Psoas muscle (tissue), 7 donors: ENCODE measurements at regions not wholly inside any gene's neighbourhood (a gene's known extent, or its start where the extent isn't known, plus 50 kb on each side); places are given as distances from the start of the nearest gene placed in this dataset.

Experiments used
- ATAC-seq, 4 donors: fragments of 200-7000 bp; cut with Tn5 transposase; one replicate each; pipeline ENCODE4 v1.9.1; 2020; ENCODE audit warnings: moderate library complexity in 3 of 4, mild to moderate bottlenecking in 2 of 4
- DNase-seq, 2 donors: peaks; one replicate each; pipeline ENCODE4 v3.0.0-alpha.2; 2020
- H3K27ac ChIP-seq: fragments of 200-600 bp; one replicate; pipeline ENCODE4 v1.8.0; 2022
- H3K27me3 ChIP-seq, 3 donors: fragments of 200-600 bp in 1 of 3; one replicate each; pipeline versions ENCODE4 v1.6.1 to v1.8.0; 2013 to 2022; ENCODE audit warnings: low read length in 2 of 3, mild to moderate bottlenecking in 2 of 3, moderate library complexity in 1 of 3; ENCODE audit not compliant: insufficient read depth in 3 of 3
- H3K36me3 ChIP-seq, 2 donors: fragments of 200-600 bp in 1 of 2; one replicate each; pipeline versions ENCODE4 v1.6.1 to v1.8.0; 2013 to 2022; ENCODE audit warnings: low read depth in 1 of 2, mild to moderate bottlenecking in 1 of 2, moderate library complexity in 1 of 2; ENCODE audit not compliant: insufficient read depth in 1 of 2
- H3K4me1 ChIP-seq: fragments of 200-600 bp; one replicate; pipeline ENCODE4 v1.8.0; 2022
- H3K4me3 ChIP-seq: fragments of 200-600 bp; one replicate; pipeline ENCODE4 v1.8.0; 2022; ENCODE audit warnings: mild to moderate bottlenecking
- H3K9me3 ChIP-seq: fragments of 200-600 bp; one replicate; pipeline ENCODE4 v1.8.0; 2022
- WGBS, 3 donors: extraction: QIAGEN DNeasy Blood & Tissue Kit; methylation state at CpG; one replicate each; pipeline versions ENCODE4 v1.1.6 to v1.1.7; 2013; 5-methylcytosine and 5-hydroxymethylcytosine counted together
- intact Hi-C, 2 donors: fragments of 100-400 bp; cut with DNase I; formaldehyde crosslinking; loops; one replicate each; pipeline versions ENCODE4 v1.11.0 to v1.14.2; 2022
- TF ChIP-seq, protein P1 (sequence below): fragments of 200-600 bp; IDR thresholded peaks from one replicate; pipeline ENCODE4 v1.8.0; 2022; ENCODE audit warnings: antibody characterized with exemption
- donor health status: healthy with polysubstance abuse.
- donor health status: DM: no; HTN: no; CAD: no; lungs with moderate emphysema.
- donor health status: Bipolar disorder and iron deficiency.
- donor health status: healthy.
- donor health status: DM: yes; HTN: yes; CAD: no.
- donor health status: DM: no; HTN: no; CAD: no.
- donor health status: DM: yes; HTN: yes; CAD: no.

DNA sequence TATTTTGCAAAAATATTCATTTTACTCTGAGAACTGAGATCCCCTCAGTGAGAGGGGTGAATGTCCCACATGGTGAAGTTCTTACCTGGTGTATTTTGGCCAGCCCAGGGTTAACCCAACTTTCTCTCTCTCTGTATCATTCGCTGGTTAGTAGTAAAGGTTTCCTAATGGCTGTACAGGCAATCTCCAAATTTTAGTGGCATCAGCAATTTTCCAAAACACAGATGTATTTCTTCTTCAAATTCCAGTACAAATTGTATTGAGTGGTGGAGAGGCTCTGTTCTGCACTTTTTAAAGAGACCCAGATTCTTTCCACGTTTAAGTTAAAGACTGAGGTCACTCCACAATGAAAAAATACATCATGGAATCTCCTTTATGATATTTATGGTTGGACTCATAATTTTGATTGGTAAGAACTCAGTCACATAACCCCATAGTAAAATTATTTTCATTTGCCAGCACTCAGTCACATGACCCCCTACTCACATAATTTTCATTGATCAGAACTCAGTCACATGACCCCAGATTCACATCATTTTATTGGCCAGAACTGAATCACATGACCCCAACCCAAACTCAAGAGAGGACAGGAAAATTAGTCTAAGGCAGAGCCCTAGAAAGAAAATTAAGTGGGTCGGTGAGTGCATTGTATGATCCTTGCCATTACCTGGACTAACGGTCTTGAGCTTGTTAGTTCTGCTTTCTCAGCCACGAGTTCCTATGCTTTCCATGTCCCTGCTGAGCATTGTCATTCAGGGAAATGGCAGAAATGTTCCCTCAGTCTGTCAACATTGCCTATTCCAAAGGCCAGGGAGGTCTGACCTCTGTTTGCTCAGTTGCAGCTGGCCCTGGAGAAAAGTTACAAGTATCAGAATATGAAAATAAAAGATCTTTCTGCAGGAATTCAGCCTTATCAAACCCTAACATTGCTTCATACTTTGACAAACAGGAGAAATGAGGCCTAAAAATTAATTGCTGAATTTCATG is 1536.2 kb downstream of the AACS start:
- H3K9me3 ChIP-seq, result no peaks in the 10 kb centered on the region
- WGBS, 3 donors, result 58 to 67% (median 67%) methylated on average over 5 of the region's 5 CpGs
- TF ChIP-seq, protein P1, sequence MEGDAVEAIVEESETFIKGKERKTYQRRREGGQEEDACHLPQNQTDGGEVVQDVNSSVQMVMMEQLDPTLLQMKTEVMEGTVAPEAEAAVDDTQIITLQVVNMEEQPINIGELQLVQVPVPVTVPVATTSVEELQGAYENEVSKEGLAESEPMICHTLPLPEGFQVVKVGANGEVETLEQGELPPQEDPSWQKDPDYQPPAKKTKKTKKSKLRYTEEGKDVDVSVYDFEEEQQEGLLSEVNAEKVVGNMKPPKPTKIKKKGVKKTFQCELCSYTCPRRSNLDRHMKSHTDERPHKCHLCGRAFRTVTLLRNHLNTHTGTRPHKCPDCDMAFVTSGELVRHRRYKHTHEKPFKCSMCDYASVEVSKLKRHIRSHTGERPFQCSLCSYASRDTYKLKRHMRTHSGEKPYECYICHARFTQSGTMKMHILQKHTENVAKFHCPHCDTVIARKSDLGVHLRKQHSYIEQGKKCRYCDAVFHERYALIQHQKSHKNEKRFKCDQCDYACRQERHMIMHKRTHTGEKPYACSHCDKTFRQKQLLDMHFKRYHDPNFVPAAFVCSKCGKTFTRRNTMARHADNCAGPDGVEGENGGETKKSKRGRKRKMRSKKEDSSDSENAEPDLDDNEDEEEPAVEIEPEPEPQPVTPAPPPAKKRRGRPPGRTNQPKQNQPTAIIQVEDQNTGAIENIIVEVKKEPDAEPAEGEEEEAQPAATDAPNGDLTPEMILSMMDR, result no peak

DNA sequence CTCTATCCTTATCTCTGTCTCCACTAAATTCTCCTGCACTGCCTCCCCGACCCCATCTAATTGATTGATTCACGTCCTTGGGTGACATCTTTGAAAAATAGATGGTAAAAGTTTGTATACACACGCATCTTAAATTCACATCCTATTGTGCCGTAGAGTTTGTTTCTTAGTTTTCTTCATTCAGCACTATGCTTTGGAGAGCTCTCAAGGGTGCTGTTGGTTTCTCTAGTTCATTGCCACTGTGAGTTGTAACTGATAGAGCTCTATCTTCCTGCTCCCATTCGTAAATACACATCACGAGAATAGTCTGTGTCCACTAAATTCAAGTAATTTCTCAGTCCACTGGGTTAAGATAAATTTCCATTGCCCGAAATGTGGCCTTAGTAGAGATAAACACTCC is 1537.4 kb downstream of the AACS start:
- Histone ChIP-seq H3K4me1 (no peaks in the 10 kb centered on the region), H3K4me3 (no peak overlapping the region), H3K27me3 (peaks cover 0 to 2% (median 0%) of the 10 kb centered on the region in 3 donors), H3K9me3 (no peaks in the 10 kb centered on the region), H3K36me3 (no peaks in the 10 kb centered on the region), H3K27ac (no peak overlapping the region)
- TF ChIP-seq, protein P1, result no peak
- intact Hi-C loops, result no loop called here
- WGBS, 3 donors, result 70 to 72% (median 72%) methylated on average over 7 of the region's 7 CpGs
- ATAC-seq, result no peak
- DNase-seq, result no peak

More for the DNA sequence above, 1536.2 kb downstream of the AACS start:
- Histone ChIP-seq H3K27ac (no peak overlapping the region), H3K4me1 (no peaks in the 10 kb centered on the region), H3K36me3 (no peaks in the 10 kb centered on the region), H3K4me3 (no peak overlapping the region), H3K27me3 (peaks cover 0 to 2% (median 0%) of the 10 kb centered on the region in 3 donors)
- DNase-seq, result no peak
- intact Hi-C loops, result no loop called here
- no peak for ATAC-seq

- Histone ChIP-seq H3K27me3 (peaks cover 0 to 2% (median 0%) of the 10 kb centered on the region in 3 donors), H3K9me3 (peaks cover 5% of the 10 kb centered on the region), H3K36me3 (no peaks in the 10 kb centered on the region), H3K27ac (no peak overlapping the region), H3K4me1 (no peaks in the 10 kb centered on the region), H3K4me3 (no peak overlapping the region)
- TF ChIP-seq, protein P1, result no peak
- intact Hi-C loops, result no loop called here
- DNase-seq (no peak), ATAC-seq (no peak)
- WGBS, 3 donors, result 50 to 61% (median 56%) methylated on average over 1 of the region's 1 CpG
Measured at GRCh38 chr12:126607157-126607556, 1541.9 kb downstream of the AACS start.

DNA sequence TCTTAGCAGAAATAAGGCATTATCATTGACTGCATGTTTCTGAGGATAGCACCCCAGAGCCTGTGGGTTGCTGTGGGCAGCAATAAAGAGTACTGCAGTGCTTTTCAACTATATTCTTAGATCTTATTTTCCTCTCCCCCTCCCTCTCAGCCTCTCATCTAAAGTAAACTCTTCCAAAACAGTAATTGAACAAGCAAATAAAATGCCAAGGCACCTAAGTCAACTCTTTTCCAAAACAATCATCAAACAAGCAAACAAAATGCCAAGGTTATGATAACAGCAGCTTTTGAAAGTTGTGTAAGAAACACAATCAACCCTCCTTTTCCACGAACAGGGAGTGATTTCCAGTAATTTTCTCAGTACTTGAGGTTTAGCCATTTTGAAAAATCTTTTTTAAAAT is 1542.6 kb downstream of the AACS start:
- intact Hi-C loops, result no loop called here
- DNase-seq (no peak), ATAC-seq (no peak)
- Histone ChIP-seq H3K9me3 (peaks cover 7% of the 10 kb centered on the region), H3K4me3 (no peak overlapping the region), H3K36me3 (no peaks in the 10 kb centered on the region), H3K27me3 (peaks cover 0 to 2% (median 0%) of the 10 kb centered on the region in 3 donors), H3K4me1 (no peaks in the 10 kb centered on the region), H3K27ac (no peak overlapping the region)
- TF ChIP-seq, protein P1, result no peak
- WGBS, 3 donors, result 26 to 43% (median 38%) methylated on average over 1 of the region's 1 CpG
